Upper lobe of left lung (tissue), 4 donors: ENCODE measurements at regions not wholly inside any gene's neighbourhood (a gene's known extent, or its start where the extent isn't known, plus 50 kb on each side); places are given as distances from the start of the nearest gene placed in this dataset.

Experiments
- EP300 ChIP-seq, 4 donors: sonication (generic); formaldehyde crosslinking; IDR thresholded peaks; one replicate each; pipeline ENCODE4 v1.5.1; 2017; ENCODE audit warnings: antibody characterized with exemption in 4 of 4, control low read depth in 2 of 4
- POLR2A ChIP-seq, 4 donors: fragments of 450-650 bp; IDR thresholded peaks; one replicate each; pipeline ENCODE4 v1.5.1; 2016 to 2017; ENCODE audit warnings: antibody characterized with exemption in 4 of 4, mild to moderate bottlenecking in 2 of 4
- POLR2AphosphoS5 ChIP-seq, 2 donors: sonication (generic); formaldehyde crosslinking; IDR thresholded peaks; one replicate each; pipeline ENCODE4 v1.5.1; 2017; ENCODE audit warnings: antibody characterized with exemption in 2 of 2
- TF ChIP-seq, protein P1 (sequence below), 6 experiments: fragments of 450-650 bp in 4 of 6; fragments of 200-600 bp in 2 of 6; sonication (generic) in 2 of 6; IDR thresholded peaks; one replicate each; pipeline ENCODE4 v1.5.1; 2016 to 2019; ENCODE audit warnings: antibody characterized with exemption in 6 of 6

DNA sequence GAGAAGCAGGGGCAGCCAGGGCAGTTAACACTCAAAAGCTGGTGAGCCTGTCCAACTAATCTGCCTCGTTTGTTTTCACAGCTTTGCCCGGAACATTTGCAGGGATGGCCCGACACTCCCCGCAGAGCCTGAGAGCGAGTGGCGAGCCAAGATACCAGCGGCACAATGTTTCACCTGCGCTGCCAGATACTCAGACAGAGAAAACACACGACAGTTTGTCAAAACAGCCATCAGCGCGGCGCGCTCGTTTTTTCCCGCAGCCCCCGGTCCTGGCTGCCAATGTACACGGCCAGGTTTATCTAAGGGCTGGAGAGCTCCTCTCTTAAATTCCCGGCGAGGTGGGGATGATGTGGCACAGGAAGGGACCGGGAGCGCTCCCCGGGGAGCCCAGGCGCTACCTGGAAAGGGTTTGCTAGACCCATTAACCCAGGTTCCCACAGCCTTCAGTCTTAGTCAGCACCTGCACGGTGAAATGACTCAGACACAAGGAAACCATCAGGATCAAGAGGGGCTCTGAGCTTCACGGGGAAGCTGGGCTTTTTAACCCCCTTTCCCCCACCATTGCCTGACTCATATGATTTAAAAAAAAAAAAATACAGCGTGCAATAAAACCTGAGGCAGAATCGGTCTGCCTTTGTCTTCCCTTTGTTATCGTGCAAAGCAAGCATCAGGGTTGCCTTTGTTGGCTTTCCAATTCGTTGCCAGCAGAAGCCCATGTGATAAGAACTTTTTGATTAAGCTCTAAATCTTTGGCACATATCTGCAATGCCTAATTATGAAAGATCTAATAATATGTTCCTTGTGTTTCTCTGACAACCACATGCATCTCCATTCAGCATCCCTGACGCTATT is 186.2 kb downstream of the EFNB2 start:
- TF ChIP-seq, protein P1, sequence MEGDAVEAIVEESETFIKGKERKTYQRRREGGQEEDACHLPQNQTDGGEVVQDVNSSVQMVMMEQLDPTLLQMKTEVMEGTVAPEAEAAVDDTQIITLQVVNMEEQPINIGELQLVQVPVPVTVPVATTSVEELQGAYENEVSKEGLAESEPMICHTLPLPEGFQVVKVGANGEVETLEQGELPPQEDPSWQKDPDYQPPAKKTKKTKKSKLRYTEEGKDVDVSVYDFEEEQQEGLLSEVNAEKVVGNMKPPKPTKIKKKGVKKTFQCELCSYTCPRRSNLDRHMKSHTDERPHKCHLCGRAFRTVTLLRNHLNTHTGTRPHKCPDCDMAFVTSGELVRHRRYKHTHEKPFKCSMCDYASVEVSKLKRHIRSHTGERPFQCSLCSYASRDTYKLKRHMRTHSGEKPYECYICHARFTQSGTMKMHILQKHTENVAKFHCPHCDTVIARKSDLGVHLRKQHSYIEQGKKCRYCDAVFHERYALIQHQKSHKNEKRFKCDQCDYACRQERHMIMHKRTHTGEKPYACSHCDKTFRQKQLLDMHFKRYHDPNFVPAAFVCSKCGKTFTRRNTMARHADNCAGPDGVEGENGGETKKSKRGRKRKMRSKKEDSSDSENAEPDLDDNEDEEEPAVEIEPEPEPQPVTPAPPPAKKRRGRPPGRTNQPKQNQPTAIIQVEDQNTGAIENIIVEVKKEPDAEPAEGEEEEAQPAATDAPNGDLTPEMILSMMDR (IDR thresholded peaks at IDR 0.05), result no peak
- TF ChIP-seq EP300 (IDR thresholded peaks at IDR 0.05) (no peak), POLR2A (IDR thresholded peaks at IDR 0.05) (no peak), POLR2AphosphoS5 (IDR thresholded peaks at IDR 0.05) (peak in 1 of 2 donors; percentile 12)
